Liver (tissue), 3 donors: ENCODE measurements at regions not wholly inside any gene's neighbourhood (a gene's known extent, or its start where the extent isn't known, plus 50 kb on each side); places are given as distances from the start of the nearest gene placed in this dataset.

ENCODE experiments used
- FOXA1 ChIP-seq: IDR thresholded peaks from 2 replicates; pipeline ENCODE4 v1.6.1; 2016; ENCODE audit warnings: antibody characterized with exemption
- GABPA ChIP-seq, 2 donors: IDR thresholded peaks in 1 of 2; conservative IDR thresholded peaks in 1 of 2; 2 replicates each; pipeline ENCODE4 v1.6.1; 2016; ENCODE audit warnings: antibody characterized with exemption in 2 of 2, mild to moderate bottlenecking in 1 of 2, moderate library complexity in 1 of 2
- JUND ChIP-seq, 2 donors: IDR thresholded peaks; 2 replicates each; pipeline ENCODE4 v1.6.1; 2016; ENCODE audit warnings: antibody characterized with exemption in 2 of 2
- NR2F2 ChIP-seq: IDR thresholded peaks from 2 replicates; pipeline ENCODE4 v1.6.1; 2016; ENCODE audit warnings: antibody characterized with exemption
- RAD21 ChIP-seq, 2 donors: IDR thresholded peaks; 2 replicates each; pipeline ENCODE4 v1.6.1; 2016; ENCODE audit warnings: antibody characterized with exemption in 2 of 2, mild to moderate bottlenecking in 2 of 2
- RXRA ChIP-seq, 2 donors: IDR thresholded peaks; 2 replicates each; pipeline ENCODE4 v1.6.1; 2017 to 2018; ENCODE audit warnings: antibody characterized with exemption in 2 of 2, mild to moderate bottlenecking in 1 of 2
- TF ChIP-seq, protein P1 (sequence below): fragments of 150-350 bp; IDR thresholded peaks from 2 replicates; pipeline ENCODE4 v1.5.1; 2017; ENCODE audit warnings: improper control_type of control experiment, low read depth, low read length; ENCODE audit not compliant: missing input control
- TF ChIP-seq, protein P2 (sequence below): IDR thresholded peaks from 2 replicates; pipeline ENCODE4 v1.6.1; 2016; ENCODE audit warnings: antibody characterized with exemption
- donor health status: healthy.
- donor health status: healthy.

DNA sequence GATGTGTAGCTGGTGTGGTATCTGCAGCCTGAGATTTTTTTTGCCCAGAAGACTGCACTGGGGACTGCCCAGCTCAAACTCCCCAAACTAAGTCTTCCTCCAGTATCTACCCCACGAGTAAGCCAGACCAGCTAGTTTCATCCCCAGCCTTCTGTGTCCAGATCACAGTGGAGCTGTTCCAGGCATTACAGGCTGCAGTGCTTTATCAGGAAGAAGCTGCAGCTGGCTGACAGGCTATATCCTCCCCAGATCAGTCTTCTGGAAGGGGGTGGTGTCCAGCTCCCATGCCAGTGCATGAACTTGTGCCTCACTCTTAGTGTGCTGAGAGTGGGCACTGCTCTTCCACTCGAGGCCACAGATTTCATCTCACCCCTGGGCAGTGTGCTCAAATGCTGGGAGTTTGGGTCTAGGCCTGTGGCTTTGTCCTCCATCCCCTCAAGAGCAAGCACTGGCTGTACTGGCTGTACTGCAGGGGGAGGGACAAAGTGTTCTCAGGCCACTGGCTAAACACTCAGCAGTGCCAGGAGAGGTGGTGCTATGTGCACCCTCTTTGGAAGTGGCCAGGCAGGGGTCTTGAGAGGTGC lies 679.1 kb upstream of the COBL start:
- TF ChIP-seq, protein P1, sequence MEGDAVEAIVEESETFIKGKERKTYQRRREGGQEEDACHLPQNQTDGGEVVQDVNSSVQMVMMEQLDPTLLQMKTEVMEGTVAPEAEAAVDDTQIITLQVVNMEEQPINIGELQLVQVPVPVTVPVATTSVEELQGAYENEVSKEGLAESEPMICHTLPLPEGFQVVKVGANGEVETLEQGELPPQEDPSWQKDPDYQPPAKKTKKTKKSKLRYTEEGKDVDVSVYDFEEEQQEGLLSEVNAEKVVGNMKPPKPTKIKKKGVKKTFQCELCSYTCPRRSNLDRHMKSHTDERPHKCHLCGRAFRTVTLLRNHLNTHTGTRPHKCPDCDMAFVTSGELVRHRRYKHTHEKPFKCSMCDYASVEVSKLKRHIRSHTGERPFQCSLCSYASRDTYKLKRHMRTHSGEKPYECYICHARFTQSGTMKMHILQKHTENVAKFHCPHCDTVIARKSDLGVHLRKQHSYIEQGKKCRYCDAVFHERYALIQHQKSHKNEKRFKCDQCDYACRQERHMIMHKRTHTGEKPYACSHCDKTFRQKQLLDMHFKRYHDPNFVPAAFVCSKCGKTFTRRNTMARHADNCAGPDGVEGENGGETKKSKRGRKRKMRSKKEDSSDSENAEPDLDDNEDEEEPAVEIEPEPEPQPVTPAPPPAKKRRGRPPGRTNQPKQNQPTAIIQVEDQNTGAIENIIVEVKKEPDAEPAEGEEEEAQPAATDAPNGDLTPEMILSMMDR = no peak
- TF ChIP-seq, protein P2, sequence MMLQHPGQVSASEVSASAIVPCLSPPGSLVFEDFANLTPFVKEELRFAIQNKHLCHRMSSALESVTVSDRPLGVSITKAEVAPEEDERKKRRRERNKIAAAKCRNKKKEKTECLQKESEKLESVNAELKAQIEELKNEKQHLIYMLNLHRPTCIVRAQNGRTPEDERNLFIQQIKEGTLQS = no peak
- TF ChIP-seq RXRA (IDR thresholded peaks at IDR 0.05) (no peak), NR2F2 (no peak), FOXA1 (no peak), JUND (IDR thresholded peaks at IDR 0.05) (no peak), RAD21 (IDR thresholded peaks at IDR 0.05) (no peak), GABPA (IDR thresholded peaks at IDR 0.05 in 1 of 2, conservative IDR thresholded peaks at IDR 0.05 in 1 of 2) (no peak)
